ENCODE measurements at regions not wholly inside any gene's neighbourhood (a gene's known extent, or its start where the extent isn't known, plus 50 kb on each side); places are given as distances from the start of the nearest gene placed in this dataset.

- TF ChIP-seq CTCF (IDR thresholded peaks at IDR 0.05): no peak
- Histone ChIP-seq H3K4me1 (no peaks in the 10 kb centered on the region), H3K9me3 (no peaks in the 10 kb centered on the region), H3K27ac (no peak overlapping the region), H3K36me3 (no peaks in the 10 kb centered on the region), H3K27me3 (no peaks in the 10 kb centered on the region), H3K4me3 (no peak overlapping the region)
- ATAC-seq (no peak), DNase-seq (no peak)
- intact Hi-C loops (cut with DNase I): no loop called here
Measured at GRCh38 chr20:11549172-11550103, 368.3 kb upstream of the BTBD3 start.

DNA sequence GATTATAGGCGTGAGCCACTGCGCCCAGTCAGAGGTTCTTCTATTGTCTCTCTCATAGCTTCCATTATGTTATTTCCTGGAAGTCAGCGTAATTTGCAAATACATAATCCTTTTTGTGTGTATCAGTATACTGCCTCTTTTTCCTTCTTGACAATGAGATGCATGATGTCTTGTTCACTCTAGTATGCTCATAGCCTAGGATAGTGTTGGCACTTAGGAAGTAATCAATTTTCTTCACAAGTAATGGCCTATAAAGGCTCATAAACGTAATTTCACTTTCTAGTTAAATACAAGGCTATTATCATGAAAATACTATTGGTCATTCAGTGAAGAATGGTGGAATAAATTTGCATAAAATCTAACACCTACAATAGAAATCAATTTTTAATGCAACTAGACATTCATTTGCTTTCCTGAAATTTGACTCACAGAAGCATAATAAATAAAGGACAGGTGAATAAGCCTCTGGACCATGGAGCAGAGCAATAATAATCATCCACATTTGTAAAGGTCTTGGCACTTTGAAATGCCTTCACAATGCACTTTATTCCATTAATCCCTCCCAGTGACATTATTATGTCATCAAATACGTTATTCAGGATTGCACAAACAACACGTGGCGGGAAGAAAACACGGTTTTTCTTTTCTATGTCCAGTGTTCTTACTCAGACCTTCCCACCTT is 366.9 kb upstream of the BTBD3 start:
- ATAC-seq: no peak
- intact Hi-C loops (cut with DNase I): no loop called here

DNA sequence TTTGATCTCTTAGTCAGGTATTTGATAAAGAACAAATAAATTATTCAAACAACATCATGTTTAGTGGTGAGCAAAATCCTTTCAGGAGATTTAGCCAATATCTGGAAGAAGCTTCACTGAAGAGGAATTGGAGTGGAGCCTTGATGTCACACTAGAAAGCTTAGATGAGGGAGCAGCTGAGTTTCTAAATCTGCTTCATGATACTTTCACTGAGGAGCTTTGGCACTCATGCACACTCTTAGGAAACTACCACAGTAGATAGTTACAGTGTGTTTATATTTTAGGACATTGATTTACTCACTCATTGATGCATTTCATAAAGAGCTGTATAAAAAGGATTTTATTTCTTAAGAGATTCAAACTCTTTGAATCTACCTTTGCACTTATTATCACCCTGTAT is 366.2 kb upstream of the BTBD3 start:
- ATAC-seq: no peak

More for the DNA sequence above, 366.9 kb upstream of the BTBD3 start:
- H3K9me3 ChIP-seq: no peaks in the 10 kb centered on the region
- no peaks in the 10 kb centered on the region for H3K27me3 ChIP-seq
- no peak for DNase-seq
- no peaks in the 10 kb centered on the region for H3K4me1 ChIP-seq
- H3K27ac ChIP-seq: no peak overlapping the region
- TF ChIP-seq CTCF (IDR thresholded peaks at IDR 0.05): no peak
- H3K4me3 ChIP-seq: no peak overlapping the region
- H3K36me3 ChIP-seq: no peaks in the 10 kb centered on the region

GRCh38 chr20:11553603-11554002 is 364.1 kb upstream of the BTBD3 start:
- H3K27me3 ChIP-seq: no peaks in the 10 kb centered on the region
- intact Hi-C loops (cut with DNase I): no loop called here
- H3K27ac ChIP-seq: no peak overlapping the region
- ATAC-seq (peak; percentile 48), DNase-seq (no peak)
- no peak for TF ChIP-seq CTCF (IDR thresholded peaks at IDR 0.05)
- no peaks in the 10 kb centered on the region for H3K36me3 ChIP-seq
- H3K4me1 ChIP-seq: no peaks in the 10 kb centered on the region
- no peaks in the 10 kb centered on the region for H3K9me3 ChIP-seq
- H3K4me3 ChIP-seq: no peak overlapping the region

More for the DNA sequence above, 366.2 kb upstream of the BTBD3 start:
- peak in 1 of 4 donors; percentile 30 for DNase-seq
- Histone ChIP-seq H3K9me3 (no peaks in the 10 kb centered on the region), H3K4me1 (no peaks in the 10 kb centered on the region), H3K36me3 (no peaks in the 10 kb centered on the region), H3K27ac (no peak overlapping the region), H3K27me3 (no peaks in the 10 kb centered on the region), H3K4me3 (no peak overlapping the region)
- intact Hi-C loops (cut with DNase I): no loop called here
- TF ChIP-seq CTCF (IDR thresholded peaks at IDR 0.05): no peak

DNA sequence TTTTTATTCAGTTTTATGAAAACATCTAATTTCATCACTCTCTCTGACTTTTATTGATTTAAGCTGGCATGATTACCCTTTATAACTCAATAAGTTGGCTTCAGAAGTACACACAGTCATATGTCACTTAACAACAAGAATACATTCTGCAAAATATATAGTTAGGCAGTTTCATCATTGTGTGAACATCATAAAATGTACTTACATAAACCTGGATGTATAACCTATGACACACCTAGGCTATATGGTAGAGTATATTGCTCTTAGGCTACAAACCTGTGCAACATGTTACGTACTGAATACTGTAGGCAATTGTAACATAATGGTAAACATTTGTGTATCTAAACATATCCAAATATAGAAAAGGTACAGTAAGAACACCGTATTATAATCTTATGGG is 362.2 kb upstream of the BTBD3 start:
- Histone ChIP-seq H3K4me3 (no peak overlapping the region), H3K4me1 (no peaks in the 10 kb centered on the region), H3K36me3 (no peaks in the 10 kb centered on the region), H3K27ac (no peak overlapping the region), H3K27me3 (no peaks in the 10 kb centered on the region), H3K9me3 (no peaks in the 10 kb centered on the region)
- no peak for TF ChIP-seq CTCF (IDR thresholded peaks at IDR 0.05)
- DNase-seq (no peak), ATAC-seq (no peak)
- intact Hi-C loops (cut with DNase I): no loop called here
